H9 (cell line): ENCODE measurements at regions not wholly inside any gene's neighbourhood (a gene's known extent, or its start where the extent isn't known, plus 50 kb on each side); places are given as distances from the start of the nearest gene placed in this dataset.

Experiments used
- DNase-seq: peaks from one replicate; pipeline ENCODE4 v3.0.0-alpha.2; 2017
- H2AFZ ChIP-seq: one replicate; pipeline ENCODE4 v1.6.1; 2013; ENCODE audit warnings: mild to moderate bottlenecking, low read length, control low read depth, moderate library complexity
- H2AK5ac ChIP-seq: 2 replicates; pipeline ENCODE4 v1.6.1; 2013; ENCODE audit warnings: low read length, control low read depth, mixed read lengths; ENCODE audit not compliant: insufficient read length
- H2BK120ac ChIP-seq: one replicate; pipeline ENCODE4 v1.6.1; 2013; ENCODE audit warnings: low read depth, mild to moderate bottlenecking, low read length, control low read depth, inconsistent platforms; ENCODE audit not compliant: poor library complexity, severe bottlenecking
- H2BK12ac ChIP-seq: 2 replicates; pipeline ENCODE4 v1.6.1; 2013; ENCODE audit warnings: low read length, control low read depth, mixed read lengths, low read depth; ENCODE audit not compliant: insufficient read length
- H2BK15ac ChIP-seq: 2 replicates; pipeline ENCODE4 v1.6.1; 2013; ENCODE audit warnings: low read depth, low read length, control low read depth
- H2BK20ac ChIP-seq: one replicate; pipeline ENCODE4 v1.6.1; 2013; ENCODE audit warnings: low read depth, mild to moderate bottlenecking, low read length, control low read depth, inconsistent platforms; ENCODE audit not compliant: poor library complexity, severe bottlenecking
- H2BK5ac ChIP-seq: 2 replicates; pipeline ENCODE4 v1.6.1; 2013; ENCODE audit warnings: low read length, control low read depth, mixed read lengths; ENCODE audit not compliant: insufficient read length
- H3K14ac ChIP-seq: 2 replicates; pipeline ENCODE4 v1.6.1; 2013; ENCODE audit warnings: low read length, control low read depth; ENCODE audit not compliant: insufficient read depth
- H3K18ac ChIP-seq: 2 replicates; pipeline ENCODE4 v1.6.1; 2013; ENCODE audit warnings: low read depth, mild to moderate bottlenecking, mixed read lengths, low read length, control low read depth; ENCODE audit not compliant: insufficient read length
- H3K23ac ChIP-seq: 2 replicates; pipeline ENCODE4 v1.6.1; 2013; ENCODE audit warnings: low read length, control low read depth, mixed read lengths, low read depth; ENCODE audit not compliant: insufficient read length
- H3K23me2 ChIP-seq: 2 replicates; pipeline ENCODE4 v1.6.1; 2013; ENCODE audit warnings: low read depth, mild to moderate bottlenecking, mixed read lengths, low read length, control low read depth; ENCODE audit not compliant: insufficient read length, poor library complexity, severe bottlenecking
- H3K27ac ChIP-seq: 2 replicates; pipeline ENCODE4 v1.5.1; 2013; ENCODE audit warnings: low read length, control low read depth, mixed read lengths, low read depth; ENCODE audit not compliant: insufficient read length
- H3K27me3 ChIP-seq: 2 replicates; pipeline ENCODE4 v1.6.1; 2013; ENCODE audit warnings: low read length, control low read depth, inconsistent platforms; ENCODE audit not compliant: insufficient read depth
- H3K4ac ChIP-seq: 2 replicates; pipeline ENCODE4 v1.6.1; 2013; ENCODE audit warnings: low read depth, mild to moderate bottlenecking, control low read depth, inconsistent platforms, low read length, moderate library complexity
- H3K4me1 ChIP-seq: 2 replicates; pipeline ENCODE4 v1.6.1; 2013; ENCODE audit warnings: low read length, control low read depth, inconsistent platforms; ENCODE audit not compliant: insufficient read depth
- H3K4me2 ChIP-seq: 2 replicates; pipeline ENCODE4 v1.6.1; 2013; ENCODE audit warnings: low read length, control low read depth, mixed read lengths; ENCODE audit not compliant: insufficient read length, insufficient read depth
- H3K56ac ChIP-seq: 2 replicates; pipeline ENCODE4 v1.6.1; 2013; ENCODE audit warnings: low read depth, mild to moderate bottlenecking, mixed read lengths, low read length, control low read depth; ENCODE audit not compliant: insufficient read length
- H3K79me1 ChIP-seq: 2 replicates; pipeline ENCODE4 v1.6.1; 2013; ENCODE audit warnings: low read depth, mild to moderate bottlenecking, moderate library complexity, low read length, control low read depth, inconsistent platforms; ENCODE audit not compliant: insufficient read depth, poor library complexity, severe bottlenecking
- H3K79me2 ChIP-seq: 2 replicates; pipeline ENCODE4 v1.6.1; 2013; ENCODE audit warnings: low read length, control low read depth, inconsistent platforms; ENCODE audit not compliant: insufficient read depth
- H3K9ac ChIP-seq: 2 replicates; pipeline ENCODE4 v1.6.1; 2013; ENCODE audit warnings: low read length, control low read depth, mixed read lengths; ENCODE audit not compliant: insufficient read length; ENCODE audit errors: extremely low read depth
- H3K9me3 ChIP-seq: one replicate; pipeline ENCODE4 v1.6.1; 2013; ENCODE audit warnings: low read depth, low read length, inconsistent platforms; ENCODE audit not compliant: control insufficient read depth
- H3T11ph ChIP-seq: one replicate; pipeline ENCODE4 v1.6.1; 2013; ENCODE audit warnings: mild to moderate bottlenecking, low read length, control low read depth, inconsistent platforms
- H4K20me1 ChIP-seq: one replicate; pipeline ENCODE4 v1.6.1; 2013; ENCODE audit not compliant: control insufficient read depth, insufficient read length, insufficient read depth
- H4K5ac ChIP-seq: 2 replicates; pipeline ENCODE4 v1.6.1; 2013; ENCODE audit warnings: low read depth, mild to moderate bottlenecking, mixed read lengths, low read length, control low read depth; ENCODE audit not compliant: insufficient read length
- H4K8ac ChIP-seq: replicated peaks from 2 replicates; pipeline ENCODE4 v1.6.1; 2013; ENCODE audit warnings: low read length, control low read depth, mixed read lengths, low read depth; ENCODE audit not compliant: insufficient read length
- H4K91ac ChIP-seq: 2 replicates; pipeline ENCODE4 v1.6.1; 2013; ENCODE audit warnings: low read depth, mild to moderate bottlenecking, moderate library complexity, mixed read lengths, low read length, control low read depth; ENCODE audit not compliant: insufficient read length
- H3K27ac Mint-ChIP-seq, 3 experiments: 2 replicates in 2 of 3; 3 replicates in 1 of 3; pipeline ENCODE4 v1.8.0; 2020 to 2021; ENCODE audit warnings: mixed read lengths in 3 of 3, mild to moderate bottlenecking in 1 of 3, moderate library complexity in 1 of 3
- H3K27me3 Mint-ChIP-seq: 2 replicates; pipeline ENCODE4 v1.8.0; 2021; ENCODE audit warnings: low read depth, mild to moderate bottlenecking, moderate library complexity, mixed read lengths
- H3K36me3 Mint-ChIP-seq, 3 experiments: 2 replicates in 2 of 3; 3 replicates in 1 of 3; pipeline ENCODE4 v1.8.0; 2020 to 2021; ENCODE audit warnings: low read depth in 3 of 3, mixed read lengths in 3 of 3; ENCODE audit not compliant: insufficient read depth in 1 of 3
- H3K4me1 Mint-ChIP-seq, 2 experiments: 2 replicates each; pipeline ENCODE4 v1.8.0; 2020; ENCODE audit warnings: mixed read lengths in 2 of 2
- H3K4me3 Mint-ChIP-seq, 2 experiments: 2 replicates in 1 of 2; 3 replicates in 1 of 2; pipeline ENCODE4 v1.8.0; 2020 to 2021; ENCODE audit warnings: mild to moderate bottlenecking in 2 of 2, mixed read lengths in 2 of 2, moderate library complexity in 1 of 2
- H3K9me3 Mint-ChIP-seq, 2 experiments: 2 replicates in 1 of 2; 3 replicates in 1 of 2; pipeline ENCODE4 v1.8.0; 2020; ENCODE audit warnings: mild to moderate bottlenecking in 2 of 2, mixed read lengths in 2 of 2, moderate library complexity in 1 of 2
- CTCF ChIP-seq: fragments of 200-600 bp; sonication (generic); conservative IDR thresholded peaks from 3 replicates; pipeline ENCODE4 v1.8.0; 2021; ENCODE audit warnings: antibody characterized with exemption, mild to moderate bottlenecking
- WGBS: extraction: QIAGEN DNeasy Blood & Tissue Kit; methylation state at CpG from one replicate; pipeline ENCODE4 v1.1.7; 2013; ENCODE audit warnings: missing lambda C conversion rate, low lambda C conversion rate, mixed read lengths; ENCODE audit not compliant: insufficient read length; ENCODE audit errors: extremely low coverage; 5-methylcytosine and 5-hydroxymethylcytosine counted together

GRCh38 chr11:116697639-116698038 is 75.1 kb downstream of the BUD13 start:
- DNase-seq, result no peak
- H2BK15ac ChIP-seq, result no peak overlapping the region
- H3K36me3 Mint-ChIP-seq, result no peaks in the 10 kb centered on the region
- H4K20me1 ChIP-seq, result no peaks in the 10 kb centered on the region
- peaks cover 12% of the 10 kb centered on the region for H3K27me3 Mint-ChIP-seq
- H3K27ac ChIP-seq, result no peak overlapping the region
- no peak overlapping the region for H3K4ac ChIP-seq
- no peaks in the 10 kb centered on the region for H3K23me2 ChIP-seq
- no peaks in the 10 kb centered on the region; the same call in 1 of the 2 replicates for H3K4me1 ChIP-seq
- H3K4me3 Mint-ChIP-seq, result no peak overlapping the region
- H4K5ac ChIP-seq, result no peak overlapping the region
- H2BK120ac ChIP-seq, result no peak overlapping the region
- H3K4me2 ChIP-seq, result no peak overlapping the region
- no peak overlapping the region for H3K23ac ChIP-seq
- H3K4me1 Mint-ChIP-seq, result peaks cover 7 to 26% of the 10 kb centered on the region in 2 experiments
- no peaks in the 10 kb centered on the region for H3K9me3 ChIP-seq
- TF ChIP-seq CTCF, result no peak
- no peaks in the 10 kb centered on the region for H3K79me1 ChIP-seq
- WGBS, result no CpG with 5 or more reads among the region's 7 CpGs
- H3T11ph ChIP-seq, result no peak overlapping the region
- no peak overlapping the region for H2AK5ac ChIP-seq
- H3K9ac ChIP-seq, result no peak overlapping the region
- no peak overlapping the region for H2AFZ ChIP-seq
- no peak overlapping the region for H3K27ac Mint-ChIP-seq
- H3K56ac ChIP-seq, result no peak overlapping the region
- no peak overlapping the region for H3K14ac ChIP-seq
- no peak overlapping the region for H2BK5ac ChIP-seq
- no peak overlapping the region for H4K91ac ChIP-seq
- no peaks in the 10 kb centered on the region for H3K9me3 Mint-ChIP-seq
- no peak overlapping the region for H2BK12ac ChIP-seq
- no peak overlapping the region for H2BK20ac ChIP-seq
- H3K18ac ChIP-seq, result no peak overlapping the region
- no peaks in the 10 kb centered on the region for H3K27me3 ChIP-seq
- H4K8ac ChIP-seq, result no peak overlapping the region
- H3K79me2 ChIP-seq, result no peaks in the 10 kb centered on the region
